ENCODE measurements at regions not wholly inside any gene's neighbourhood (a gene's known extent, or its start where the extent isn't known, plus 50 kb on each side); places are given as distances from the start of the nearest gene placed in this dataset.

GRCh38 chr18:4549164-4549872 is 94.2 kb upstream of the DLGAP1 start:
- no peak overlapping the region for H3K4me2 ChIP-seq (ENCODE audit: low read length)
- no peaks in the 10 kb centered on the region for H3K27me3 ChIP-seq (ENCODE audit: insufficient read depth, low read length)
- no peaks in the 10 kb centered on the region for H3K9me2 ChIP-seq (ENCODE audit: low read depth, low read length)
- H3K36me3 ChIP-seq (ENCODE audit: insufficient read depth, low read length): no peaks in the 10 kb centered on the region
- H3K79me2 ChIP-seq (ENCODE audit: insufficient read depth, low read length): no peaks in the 10 kb centered on the region
- no peaks in the 10 kb centered on the region for H3F3A ChIP-seq (ENCODE audit: insufficient read depth, low read length)
- TF ChIP-seq EZH2 (IDR thresholded peaks at IDR 0.05; ENCODE audit: borderline replicate concordance, low read length): no peak
- H3K4me3 ChIP-seq (ENCODE audit: low read depth, low read length, poor library complexity, severe bottlenecking): no peak overlapping the region
- no peak overlapping the region for H3K27ac ChIP-seq (ENCODE audit: low read depth, low read length, poor library complexity, severe bottlenecking)
- H3K9ac ChIP-seq (ENCODE audit: low read length): no peak overlapping the region
- no peak overlapping the region for H2AFZ ChIP-seq (ENCODE audit: low read length)
- no peaks in the 10 kb centered on the region for H4K20me1 ChIP-seq (ENCODE audit: insufficient read depth, low read length)
- no peaks in the 10 kb centered on the region for H3K4me1 ChIP-seq (ENCODE audit: insufficient read depth, low read length, severe bottlenecking)
- H3K9me3 ChIP-seq (ENCODE audit: low read length): no peaks in the 10 kb centered on the region

DNA sequence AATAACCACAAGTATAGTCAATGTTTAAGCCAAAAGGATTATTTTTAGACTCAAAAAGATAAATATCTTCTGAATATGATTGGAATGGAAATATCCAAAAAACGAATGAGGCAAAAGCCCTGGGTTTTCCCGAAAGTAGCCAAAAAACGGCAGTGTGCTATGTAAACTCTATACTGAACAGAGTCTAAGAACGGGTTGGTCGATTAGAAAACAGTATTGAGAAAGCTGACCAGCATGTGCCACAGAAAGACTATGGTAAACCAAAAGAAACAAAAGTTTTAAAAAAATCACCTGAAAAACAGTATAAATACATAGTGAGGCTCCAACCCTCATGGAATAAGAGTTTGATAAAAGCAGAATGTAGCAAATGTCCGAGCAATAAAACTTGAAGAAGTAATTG is 92.0 kb upstream of the DLGAP1 start:
- H3K4me3 ChIP-seq (ENCODE audit: low read depth, low read length, poor library complexity, severe bottlenecking): no peak overlapping the region
- no peaks in the 10 kb centered on the region for H3F3A ChIP-seq (ENCODE audit: insufficient read depth, low read length)
- H3K4me2 ChIP-seq (ENCODE audit: low read length): no peak overlapping the region
- no peaks in the 10 kb centered on the region for H3K9me3 ChIP-seq (ENCODE audit: low read length)
- H3K27ac ChIP-seq (ENCODE audit: low read depth, low read length, poor library complexity, severe bottlenecking): no peak overlapping the region
- no peaks in the 10 kb centered on the region for H3K4me1 ChIP-seq (ENCODE audit: insufficient read depth, low read length, severe bottlenecking)
- no peak overlapping the region for H3K9ac ChIP-seq (ENCODE audit: low read length)
- no peaks in the 10 kb centered on the region for H3K9me2 ChIP-seq (ENCODE audit: low read depth, low read length)
- H3K36me3 ChIP-seq (ENCODE audit: insufficient read depth, low read length): no peaks in the 10 kb centered on the region
- no peak for TF ChIP-seq EZH2 (IDR thresholded peaks at IDR 0.05; ENCODE audit: borderline replicate concordance, low read length)
- TF ChIP-seq, protein P1, sequence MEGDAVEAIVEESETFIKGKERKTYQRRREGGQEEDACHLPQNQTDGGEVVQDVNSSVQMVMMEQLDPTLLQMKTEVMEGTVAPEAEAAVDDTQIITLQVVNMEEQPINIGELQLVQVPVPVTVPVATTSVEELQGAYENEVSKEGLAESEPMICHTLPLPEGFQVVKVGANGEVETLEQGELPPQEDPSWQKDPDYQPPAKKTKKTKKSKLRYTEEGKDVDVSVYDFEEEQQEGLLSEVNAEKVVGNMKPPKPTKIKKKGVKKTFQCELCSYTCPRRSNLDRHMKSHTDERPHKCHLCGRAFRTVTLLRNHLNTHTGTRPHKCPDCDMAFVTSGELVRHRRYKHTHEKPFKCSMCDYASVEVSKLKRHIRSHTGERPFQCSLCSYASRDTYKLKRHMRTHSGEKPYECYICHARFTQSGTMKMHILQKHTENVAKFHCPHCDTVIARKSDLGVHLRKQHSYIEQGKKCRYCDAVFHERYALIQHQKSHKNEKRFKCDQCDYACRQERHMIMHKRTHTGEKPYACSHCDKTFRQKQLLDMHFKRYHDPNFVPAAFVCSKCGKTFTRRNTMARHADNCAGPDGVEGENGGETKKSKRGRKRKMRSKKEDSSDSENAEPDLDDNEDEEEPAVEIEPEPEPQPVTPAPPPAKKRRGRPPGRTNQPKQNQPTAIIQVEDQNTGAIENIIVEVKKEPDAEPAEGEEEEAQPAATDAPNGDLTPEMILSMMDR (IDR thresholded peaks at IDR 0.05; ENCODE audit: low read length): no peak
- H2AFZ ChIP-seq (ENCODE audit: low read length): no peak overlapping the region
- H3K79me2 ChIP-seq (ENCODE audit: insufficient read depth, low read length): no peaks in the 10 kb centered on the region
- H4K20me1 ChIP-seq (ENCODE audit: insufficient read depth, low read length): no peaks in the 10 kb centered on the region
- H3K27me3 ChIP-seq (ENCODE audit: insufficient read depth, low read length): no peaks in the 10 kb centered on the region

GRCh38 chr18:4544142-4544541 is 89.0 kb upstream of the DLGAP1 start:
- no peak for TF ChIP-seq EZH2 (IDR thresholded peaks at IDR 0.05; ENCODE audit: borderline replicate concordance, low read length)
- TF ChIP-seq, protein P1 (IDR thresholded peaks at IDR 0.05; ENCODE audit: low read length): no peak
- H4K20me1 ChIP-seq (ENCODE audit: insufficient read depth, low read length): no peaks in the 10 kb centered on the region
- H3K27me3 ChIP-seq (ENCODE audit: insufficient read depth, low read length): no peaks in the 10 kb centered on the region
- H3K27ac ChIP-seq (ENCODE audit: low read depth, low read length, poor library complexity, severe bottlenecking): no peak overlapping the region
- no peaks in the 10 kb centered on the region for H3K9me3 ChIP-seq (ENCODE audit: low read length)
- no peak overlapping the region for H3K9ac ChIP-seq (ENCODE audit: low read length)
- no peaks in the 10 kb centered on the region for H3F3A ChIP-seq (ENCODE audit: insufficient read depth, low read length)
- no peaks in the 10 kb centered on the region for H3K9me2 ChIP-seq (ENCODE audit: low read depth, low read length)
- H3K4me2 ChIP-seq (ENCODE audit: low read length): no peak overlapping the region
- H2AFZ ChIP-seq (ENCODE audit: low read length): no peak overlapping the region
- no peak overlapping the region for H3K4me3 ChIP-seq (ENCODE audit: low read depth, low read length, poor library complexity, severe bottlenecking)
- H3K79me2 ChIP-seq (ENCODE audit: insufficient read depth, low read length): no peaks in the 10 kb centered on the region
- no peaks in the 10 kb centered on the region for H3K4me1 ChIP-seq (ENCODE audit: insufficient read depth, low read length, severe bottlenecking)
- H3K36me3 ChIP-seq (ENCODE audit: insufficient read depth, low read length): no peaks in the 10 kb centered on the region

DNA sequence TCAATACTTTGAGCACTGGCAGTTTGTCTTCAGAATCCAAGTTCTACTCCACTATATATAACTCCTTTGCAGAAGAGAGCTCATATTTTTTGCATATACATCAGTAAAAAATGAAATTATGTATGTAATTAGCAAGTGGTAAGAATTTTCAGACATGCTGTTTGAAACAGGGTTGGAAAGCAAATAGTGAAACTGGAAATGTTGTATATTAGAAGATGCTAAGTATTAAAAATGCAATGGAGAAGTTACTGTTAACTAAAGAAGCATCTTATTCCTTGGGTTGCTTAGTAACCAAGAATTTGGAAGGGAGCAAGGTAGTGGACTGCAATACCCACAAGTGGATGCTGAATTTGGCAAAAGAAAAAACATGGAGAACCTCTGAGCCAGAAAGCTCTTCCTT is 88.6 kb upstream of the DLGAP1 start:
- no peaks in the 10 kb centered on the region for H3K36me3 ChIP-seq (ENCODE audit: insufficient read depth, low read length)
- no peaks in the 10 kb centered on the region for H3K79me2 ChIP-seq (ENCODE audit: insufficient read depth, low read length)
- no peak overlapping the region for H3K27ac ChIP-seq (ENCODE audit: low read depth, low read length, poor library complexity, severe bottlenecking)
- no peak overlapping the region for H3K9ac ChIP-seq (ENCODE audit: low read length)
- TF ChIP-seq, protein P1 (IDR thresholded peaks at IDR 0.05; ENCODE audit: low read length): no peak
- no peak for TF ChIP-seq EZH2 (IDR thresholded peaks at IDR 0.05; ENCODE audit: borderline replicate concordance, low read length)
- no peaks in the 10 kb centered on the region for H3F3A ChIP-seq (ENCODE audit: insufficient read depth, low read length)
- no peaks in the 10 kb centered on the region for H3K4me1 ChIP-seq (ENCODE audit: insufficient read depth, low read length, severe bottlenecking)
- H2AFZ ChIP-seq (ENCODE audit: low read length): no peak overlapping the region
- H3K27me3 ChIP-seq (ENCODE audit: insufficient read depth, low read length): no peaks in the 10 kb centered on the region
- H3K9me2 ChIP-seq (ENCODE audit: low read depth, low read length): no peaks in the 10 kb centered on the region
- H3K4me2 ChIP-seq (ENCODE audit: low read length): no peak overlapping the region
- no peaks in the 10 kb centered on the region for H4K20me1 ChIP-seq (ENCODE audit: insufficient read depth, low read length)
- no peaks in the 10 kb centered on the region for H3K9me3 ChIP-seq (ENCODE audit: low read length)
- no peak overlapping the region for H3K4me3 ChIP-seq (ENCODE audit: low read depth, low read length, poor library complexity, severe bottlenecking)
